ENCODE measurements at regions not wholly inside any gene's neighbourhood (a gene's known extent, or its start where the extent isn't known, plus 50 kb on each side); places are given as distances from the start of the nearest gene placed in this dataset.
"Not testable (repeated sequence)": the region's sequence is repeated elsewhere in the genome, so short reads cannot be mapped to it uniquely, and the experiment has no call there.

GRCh38 chr7:82566752-82567151, 123.2 kb upstream of the CACNA2D1 start:
- no peak for DNase-seq (ENCODE audit: low read depth in 2 of 2)

GRCh38 chr7:82562716-82563404, 119.3 kb upstream of the CACNA2D1 start:
- no peak for DNase-seq (ENCODE audit: low read depth in 2 of 2)

GRCh38 chr7:82559193-82559805, 115.7 kb upstream of the CACNA2D1 start:
- no peak for DNase-seq (ENCODE audit: low read depth in 2 of 2)

- DNase-seq (ENCODE audit: low read depth in 2 of 2): no peak
Measured at GRCh38 chr7:82549616-82550285, 106.2 kb upstream of the CACNA2D1 start.

GRCh38 chr7:82548141-82548688, 104.6 kb upstream of the CACNA2D1 start:
- DNase-seq (ENCODE audit: low read depth in 2 of 2): no peak

- no peak for DNase-seq (ENCODE audit: low read depth in 2 of 2)
Measured at GRCh38 chr7:82542665-82543064, 99.1 kb upstream of the CACNA2D1 start.

- no peak for DNase-seq (ENCODE audit: low read depth in 2 of 2)
Measured at GRCh38 chr7:82539969-82540368, 96.4 kb upstream of the CACNA2D1 start.

- DNase-seq (ENCODE audit: low read depth in 2 of 2): no peak
Measured at GRCh38 chr7:82534684-82535083, 91.1 kb upstream of the CACNA2D1 start.

- DNase-seq (ENCODE audit: low read depth in 2 of 2): no peak
Measured at GRCh38 chr7:82530361-82530760, 86.8 kb upstream of the CACNA2D1 start.

GRCh38 chr7:82528577-82529310, 85.2 kb upstream of the CACNA2D1 start:
- no peak for DNase-seq (ENCODE audit: low read depth in 2 of 2)

- no peak for DNase-seq (ENCODE audit: low read depth in 2 of 2)
Measured at GRCh38 chr7:82527851-82528250, 84.3 kb upstream of the CACNA2D1 start.

- DNase-seq (ENCODE audit: low read depth in 2 of 2): no peak
Measured at GRCh38 chr7:82521906-82522445, 78.4 kb upstream of the CACNA2D1 start.

- no peak for DNase-seq (ENCODE audit: low read depth in 2 of 2)
Measured at GRCh38 chr7:82517050-82517449, 73.5 kb upstream of the CACNA2D1 start.

GRCh38 chr7:82511542-82511941, 68.0 kb upstream of the CACNA2D1 start:
- DNase-seq (ENCODE audit: low read depth in 2 of 2): no peak

- no peak for DNase-seq (ENCODE audit: low read depth in 2 of 2)
Measured at GRCh38 chr7:82507976-82508677, 64.5 kb upstream of the CACNA2D1 start.

- no peak for DNase-seq (ENCODE audit: low read depth in 2 of 2)
Measured at GRCh38 chr7:82507365-82507975, 63.9 kb upstream of the CACNA2D1 start.

GRCh38 chr7:82506702-82507101, 63.1 kb upstream of the CACNA2D1 start:
- no peak for DNase-seq (ENCODE audit: low read depth in 2 of 2)

- no peak for DNase-seq (ENCODE audit: low read depth in 2 of 2)
Measured at GRCh38 chr7:82506208-82506607, 62.6 kb upstream of the CACNA2D1 start.

- no peak for DNase-seq (ENCODE audit: low read depth in 2 of 2)
Measured at GRCh38 chr7:82501346-82501745, 57.8 kb upstream of the CACNA2D1 start.

- DNase-seq (ENCODE audit: low read depth in 2 of 2): not testable (repeated sequence)
Measured at GRCh38 chr7:82499546-82499945, 56.0 kb upstream of the CACNA2D1 start.

- DNase-seq (ENCODE audit: low read depth in 2 of 2): no peak
Measured at GRCh38 chr7:82494420-82494819, 50.8 kb upstream of the CACNA2D1 start.
